Activated CD8-positive, alpha-beta T cell treated with anti-CD3 and anti-CD28 coated beads, Interleukin-2, amount 10 ng/mL, durations not matched to agents 7 days and 5 days (primary cell): ENCODE measurements at regions not wholly inside any gene's neighbourhood (a gene's known extent, or its start where the extent isn't known, plus 50 kb on each side); places are given as distances from the start of the nearest gene placed in this dataset.

Source experiments
- ATAC-seq: fragments of 150-1000 bp; cut with Tn5 transposase; one replicate; pipeline ENCODE4 v1.10.0; 2021; ENCODE audit warnings: moderate library complexity
- CTCF ChIA-PET: fragments of 350-600 bp; sonication (Branson Sonifier 250); formaldehyde crosslinking; loops from one replicate; lab custom pipeline; 2021; ENCODE audit warnings: antibody characterized with exemption; lab: Charles Lee
- POLR2A ChIA-PET: fragments of 350-600 bp; sonication (Branson Sonifier 250); formaldehyde crosslinking; loops from one replicate; lab custom pipeline; 2021; ENCODE audit warnings: antibody characterized with exemption; lab: Charles Lee
- DNase-seq: peaks from one replicate; pipeline ENCODE4 v3.0.0-alpha.2; 2020
- H3K27ac Mint-ChIP-seq: one replicate; pipeline ENCODE4 v1.8.0; 2021; ENCODE audit warnings: mild to moderate bottlenecking, mixed read lengths
- H3K27me3 Mint-ChIP-seq: one replicate; pipeline ENCODE4 v1.8.0; 2021; ENCODE audit warnings: low read depth, mixed read lengths
- H3K36me3 Mint-ChIP-seq: one replicate; pipeline ENCODE4 v1.8.0; 2021; ENCODE audit warnings: low read depth, mixed read lengths
- H3K4me1 Mint-ChIP-seq: one replicate; pipeline ENCODE4 v1.8.0; 2021; ENCODE audit warnings: low read depth, mixed read lengths
- H3K4me3 Mint-ChIP-seq: one replicate; pipeline ENCODE4 v1.8.0; 2021; ENCODE audit warnings: mild to moderate bottlenecking, mixed read lengths
- H3K9me3 Mint-ChIP-seq: one replicate; pipeline ENCODE4 v1.8.0; 2022; ENCODE audit warnings: mixed read lengths; ENCODE audit not compliant: insufficient read depth

DNA sequence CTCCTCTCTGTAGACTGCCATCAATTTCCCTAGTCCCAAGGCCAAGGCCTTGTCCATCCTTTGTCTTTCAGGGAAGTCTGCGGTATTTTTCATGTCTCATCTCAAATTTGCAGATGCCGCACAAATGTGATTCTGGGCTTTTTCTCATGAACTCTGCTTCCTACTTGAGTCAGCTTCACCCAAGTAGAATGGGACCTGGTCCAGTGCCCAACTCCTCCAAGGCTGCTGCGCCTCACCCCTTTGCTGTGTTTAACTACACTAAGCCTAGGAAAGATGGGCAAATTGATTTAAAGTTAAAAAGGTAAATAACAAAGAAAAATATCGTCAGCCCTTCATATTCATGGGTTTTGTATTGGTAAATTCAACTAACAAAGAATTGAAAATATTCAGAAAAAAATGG is 1092.6 kb upstream of the AUTS2 start:
- no peak overlapping the region for H3K4me3 Mint-ChIP-seq
- no peaks in the 10 kb centered on the region for H3K4me1 Mint-ChIP-seq
- ChIA-PET CTCF (no interaction called here), POLR2A (no interaction called here)
- DNase-seq (no peak), ATAC-seq (no peak)
- no peaks in the 10 kb centered on the region for H3K27me3 Mint-ChIP-seq
- no peak overlapping the region for H3K27ac Mint-ChIP-seq
- peaks cover 26% of the 10 kb centered on the region for H3K9me3 Mint-ChIP-seq
- H3K36me3 Mint-ChIP-seq, result no peaks in the 10 kb centered on the region

DNA sequence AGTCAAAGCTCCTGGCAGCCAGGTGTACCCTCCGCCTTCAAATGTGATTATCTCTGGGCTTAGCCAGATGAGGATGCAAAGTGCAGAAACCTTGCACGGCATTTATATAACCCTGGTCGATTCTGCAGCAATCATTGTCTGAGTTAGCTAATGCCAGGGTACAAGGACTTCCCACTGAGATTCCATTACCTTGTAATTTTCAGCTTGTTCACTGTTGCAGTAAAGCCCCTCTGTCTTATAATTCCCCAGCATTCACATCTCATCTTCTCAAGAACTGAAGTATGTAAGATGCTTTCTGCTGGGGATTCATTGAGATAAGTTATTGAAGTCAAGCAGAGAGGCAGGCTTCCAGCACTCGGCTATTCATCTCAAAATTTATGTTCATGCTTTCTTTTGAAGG is 1090.6 kb upstream of the AUTS2 start:
- CTCF ChIA-PET, result no interaction called here
- no peak overlapping the region for H3K4me3 Mint-ChIP-seq
- H3K4me1 Mint-ChIP-seq, result no peaks in the 10 kb centered on the region
- ATAC-seq (no peak), DNase-seq (no peak)
- H3K9me3 Mint-ChIP-seq, result peaks cover 24% of the 10 kb centered on the region
- POLR2A ChIA-PET, result no interaction called here
- H3K27ac Mint-ChIP-seq, result no peak overlapping the region
- no peaks in the 10 kb centered on the region for H3K36me3 Mint-ChIP-seq
- H3K27me3 Mint-ChIP-seq, result no peaks in the 10 kb centered on the region

DNA sequence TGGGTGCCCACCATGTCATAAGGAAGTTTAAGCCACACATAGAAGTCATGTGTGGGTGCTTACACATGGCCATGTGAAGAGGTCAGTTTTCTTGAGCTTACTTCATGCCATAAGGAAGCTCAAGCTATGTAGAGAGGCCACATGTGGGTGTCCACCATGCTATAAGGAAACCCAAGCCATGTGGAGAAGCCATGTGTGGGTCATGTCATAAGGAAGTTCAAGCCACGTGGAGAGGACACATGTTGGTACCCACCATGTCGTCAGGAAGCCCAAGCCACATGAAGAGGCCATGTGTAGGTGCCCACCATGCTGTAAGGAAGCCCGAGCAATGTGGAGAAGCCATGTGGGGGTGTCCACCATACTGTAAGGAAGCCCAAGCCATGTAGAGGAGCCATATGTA is 1089.2 kb upstream of the AUTS2 start:
- peaks cover 15% of the 10 kb centered on the region for H3K9me3 Mint-ChIP-seq
- DNase-seq, result no peak
- no peaks in the 10 kb centered on the region for H3K36me3 Mint-ChIP-seq
- no peak overlapping the region for H3K27ac Mint-ChIP-seq
- POLR2A ChIA-PET, result no interaction called here
- no peak for ATAC-seq
- H3K27me3 Mint-ChIP-seq, result no peaks in the 10 kb centered on the region
- H3K4me1 Mint-ChIP-seq, result no peaks in the 10 kb centered on the region
- no peak overlapping the region for H3K4me3 Mint-ChIP-seq
- CTCF ChIA-PET, result no interaction called here

DNA sequence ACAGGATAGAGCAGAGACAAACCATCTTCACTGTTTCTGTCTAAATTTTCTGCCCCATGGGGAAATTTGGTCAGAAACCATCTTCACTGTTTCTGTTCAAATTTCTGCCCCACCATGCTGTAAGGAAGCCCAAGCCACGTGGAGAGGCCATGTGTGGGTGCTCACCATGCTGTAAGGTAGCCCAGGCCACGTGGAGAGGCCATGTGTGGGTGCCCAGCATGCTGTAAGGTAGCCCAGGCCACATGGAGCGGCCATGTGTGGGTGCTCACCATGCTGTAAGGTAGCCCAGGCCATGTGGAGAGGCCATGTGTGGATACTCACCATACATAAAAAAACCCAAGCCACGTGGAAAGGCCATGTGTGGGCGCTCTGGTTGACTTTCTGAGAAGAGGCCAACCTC is 1088.7 kb upstream of the AUTS2 start:
- Mint-ChIP-seq H3K27me3 (no peaks in the 10 kb centered on the region), H3K36me3 (no peaks in the 10 kb centered on the region), H3K9me3 (peaks cover 15% of the 10 kb centered on the region), H3K27ac (no peak overlapping the region), H3K4me3 (no peak overlapping the region), H3K4me1 (no peaks in the 10 kb centered on the region)
- DNase-seq (no peak), ATAC-seq (no peak)
- ChIA-PET CTCF (no interaction called here), POLR2A (no interaction called here)

DNA sequence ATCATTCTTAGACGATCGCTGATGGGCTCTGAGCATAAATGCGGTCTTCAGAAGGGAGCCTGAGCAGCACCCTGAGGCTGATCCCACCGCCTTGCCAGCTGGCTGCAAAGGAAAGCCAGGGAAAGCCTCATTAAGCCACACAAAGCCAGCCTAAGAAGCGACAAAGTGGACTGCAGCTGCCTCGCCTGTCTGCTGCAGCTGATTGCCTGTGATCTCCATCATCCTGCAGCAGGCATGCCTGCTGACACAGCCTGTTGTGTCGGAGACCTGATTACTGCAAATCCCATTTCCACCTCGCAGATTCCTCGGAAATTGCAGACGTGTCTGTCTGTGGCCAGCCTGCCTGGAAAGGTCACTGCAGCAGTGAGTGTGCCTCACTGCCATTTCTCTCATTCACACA is 1087.0 kb upstream of the AUTS2 start:
- Mint-ChIP-seq H3K27me3 (no peaks in the 10 kb centered on the region), H3K4me3 (no peak overlapping the region), H3K27ac (no peak overlapping the region), H3K4me1 (no peaks in the 10 kb centered on the region), H3K36me3 (no peaks in the 10 kb centered on the region), H3K9me3 (peaks cover 19% of the 10 kb centered on the region)
- DNase-seq, result no peak
- ChIA-PET POLR2A (no interaction called here), CTCF (no interaction called here)
- no peak for ATAC-seq

DNA sequence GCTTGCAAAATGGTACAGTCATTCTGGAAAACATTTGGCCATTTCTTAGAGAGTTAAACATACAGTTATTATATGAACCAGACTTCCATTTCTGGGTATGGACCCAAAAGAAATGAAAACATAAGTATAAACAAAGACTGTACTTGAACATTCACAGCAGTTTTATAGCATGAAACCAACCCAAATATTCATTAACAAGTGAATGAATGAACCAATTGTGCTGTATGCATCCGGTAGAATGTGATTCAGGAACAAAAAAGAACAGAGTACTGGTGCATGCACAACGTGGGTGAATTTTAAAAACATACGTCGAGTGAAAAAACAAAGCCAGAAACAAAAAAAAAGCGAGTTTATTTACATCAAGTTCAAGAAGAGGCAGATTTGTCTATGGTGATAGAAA is 1085.8 kb upstream of the AUTS2 start:
- POLR2A ChIA-PET, result no interaction called here

DNA sequence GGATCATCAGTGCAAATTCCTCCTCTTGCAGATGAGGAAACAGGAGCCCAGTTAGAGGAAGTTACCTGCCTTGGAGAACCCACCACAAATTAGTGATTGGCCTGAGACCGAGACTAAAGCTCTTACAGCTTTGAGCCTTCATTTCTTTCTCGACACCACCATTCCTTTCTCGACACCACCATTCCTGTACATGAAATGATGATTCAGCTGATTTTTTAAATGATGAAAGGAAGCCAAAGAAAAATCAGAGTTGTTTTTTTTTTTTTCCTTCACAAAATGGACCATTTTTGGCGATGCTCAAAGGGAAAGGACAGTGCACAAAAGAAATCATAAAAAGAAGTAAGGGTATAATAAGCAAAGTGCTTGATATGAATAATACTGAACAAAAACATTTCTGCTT is 1080.2 kb upstream of the AUTS2 start:
- ChIA-PET POLR2A (no interaction called here), CTCF (no interaction called here)
- H3K36me3 Mint-ChIP-seq, result no peaks in the 10 kb centered on the region
- no peak for DNase-seq
- peaks cover 11% of the 10 kb centered on the region for H3K9me3 Mint-ChIP-seq
- no peaks in the 10 kb centered on the region for H3K4me1 Mint-ChIP-seq
- no peaks in the 10 kb centered on the region for H3K27me3 Mint-ChIP-seq
- H3K27ac Mint-ChIP-seq, result no peak overlapping the region
- no peak for ATAC-seq
- H3K4me3 Mint-ChIP-seq, result no peak overlapping the region

More for the DNA sequence above, 1085.8 kb upstream of the AUTS2 start:
- Mint-ChIP-seq H3K27ac (no peak overlapping the region), H3K4me1 (no peaks in the 10 kb centered on the region), H3K4me3 (no peak overlapping the region), H3K36me3 (no peaks in the 10 kb centered on the region), H3K9me3 (peaks cover 19% of the 10 kb centered on the region), H3K27me3 (no peaks in the 10 kb centered on the region)
- DNase-seq, result no peak
- ATAC-seq, result no peak
- CTCF ChIA-PET, result no interaction called here

DNA sequence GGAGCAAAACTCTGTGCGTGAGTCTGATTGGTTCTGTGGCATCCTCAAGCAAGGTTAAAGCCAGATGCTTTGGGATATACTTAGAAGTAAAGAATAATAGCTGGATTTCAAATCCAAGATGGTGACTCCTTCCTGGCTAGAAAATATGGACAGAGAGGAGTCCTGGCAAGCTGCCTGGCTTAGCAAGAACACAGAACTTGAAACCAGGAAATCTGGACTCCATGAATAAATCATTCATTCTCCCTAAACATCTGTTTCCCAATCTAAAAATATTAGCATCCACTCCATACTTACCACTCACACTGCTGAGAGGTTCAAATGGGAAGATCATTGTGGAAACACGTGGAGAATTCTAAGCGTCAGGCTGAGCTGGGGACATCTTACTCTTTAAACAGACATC is 1074.1 kb upstream of the AUTS2 start:
- Mint-ChIP-seq H3K27me3 (no peaks in the 10 kb centered on the region), H3K4me1 (no peaks in the 10 kb centered on the region), H3K27ac (no peak overlapping the region), H3K4me3 (no peak overlapping the region), H3K9me3 (peaks cover 7% of the 10 kb centered on the region), H3K36me3 (no peaks in the 10 kb centered on the region)
- DNase-seq (no peak), ATAC-seq (no peak)
- ChIA-PET CTCF (no interaction called here), POLR2A (no interaction called here)

DNA sequence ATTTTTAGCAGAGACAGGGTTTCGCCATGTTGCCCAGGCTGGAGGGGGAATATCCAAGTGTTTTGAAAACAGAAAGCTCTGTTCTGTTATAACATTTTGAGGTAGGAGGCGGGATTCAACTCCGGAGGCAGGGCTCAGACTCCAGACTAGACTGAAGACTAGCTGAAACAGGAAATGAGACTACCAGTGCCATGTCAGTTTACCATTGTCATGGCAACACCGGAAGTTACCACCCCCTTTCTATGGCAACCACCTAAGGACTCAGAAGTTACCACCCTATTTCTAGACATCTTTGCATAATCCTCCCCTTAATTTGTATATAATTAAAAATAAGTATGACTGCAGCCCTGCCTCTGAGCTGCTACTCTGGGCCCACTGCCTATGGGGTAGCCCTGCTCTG is 1069.1 kb upstream of the AUTS2 start:
- ATAC-seq (no peak), DNase-seq (no peak)
- peaks cover 21% of the 10 kb centered on the region for H3K9me3 Mint-ChIP-seq
- no peak overlapping the region for H3K27ac Mint-ChIP-seq
- no peak overlapping the region for H3K4me3 Mint-ChIP-seq
- no peaks in the 10 kb centered on the region for H3K4me1 Mint-ChIP-seq
- ChIA-PET CTCF (no interaction called here), POLR2A (no interaction called here)
- no peaks in the 10 kb centered on the region for H3K27me3 Mint-ChIP-seq
- H3K36me3 Mint-ChIP-seq, result no peaks in the 10 kb centered on the region

DNA sequence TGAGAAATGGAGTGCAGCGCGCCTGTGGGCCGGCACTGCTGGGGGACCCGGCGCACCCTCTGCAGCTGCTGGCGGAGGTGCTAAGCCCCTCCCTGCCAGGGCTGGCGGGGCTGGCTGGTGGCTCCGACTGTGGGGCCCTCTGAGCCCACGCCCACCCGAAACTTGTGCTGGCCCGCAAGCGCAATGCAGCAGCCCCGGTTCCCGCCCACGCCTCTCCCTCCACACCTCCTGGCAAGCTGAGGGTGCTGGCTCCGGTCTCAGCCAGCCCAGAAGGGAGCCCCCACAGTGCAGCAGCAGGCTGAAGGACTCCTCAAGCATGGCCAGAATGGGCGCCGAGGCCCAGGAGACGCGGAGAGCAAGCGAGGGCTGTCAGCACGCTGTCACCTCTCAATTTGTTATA is 1063.0 kb upstream of the AUTS2 start:
- H3K4me3 Mint-ChIP-seq, result no peak overlapping the region
- no peak for DNase-seq
- CTCF ChIA-PET, result no interaction called here
- no peaks in the 10 kb centered on the region for H3K36me3 Mint-ChIP-seq
- H3K27ac Mint-ChIP-seq, result no peak overlapping the region
- H3K4me1 Mint-ChIP-seq, result no peaks in the 10 kb centered on the region
- POLR2A ChIA-PET, result no interaction called here
- H3K9me3 Mint-ChIP-seq, result peaks cover 13% of the 10 kb centered on the region
- ATAC-seq, result no peak
- no peaks in the 10 kb centered on the region for H3K27me3 Mint-ChIP-seq

DNA sequence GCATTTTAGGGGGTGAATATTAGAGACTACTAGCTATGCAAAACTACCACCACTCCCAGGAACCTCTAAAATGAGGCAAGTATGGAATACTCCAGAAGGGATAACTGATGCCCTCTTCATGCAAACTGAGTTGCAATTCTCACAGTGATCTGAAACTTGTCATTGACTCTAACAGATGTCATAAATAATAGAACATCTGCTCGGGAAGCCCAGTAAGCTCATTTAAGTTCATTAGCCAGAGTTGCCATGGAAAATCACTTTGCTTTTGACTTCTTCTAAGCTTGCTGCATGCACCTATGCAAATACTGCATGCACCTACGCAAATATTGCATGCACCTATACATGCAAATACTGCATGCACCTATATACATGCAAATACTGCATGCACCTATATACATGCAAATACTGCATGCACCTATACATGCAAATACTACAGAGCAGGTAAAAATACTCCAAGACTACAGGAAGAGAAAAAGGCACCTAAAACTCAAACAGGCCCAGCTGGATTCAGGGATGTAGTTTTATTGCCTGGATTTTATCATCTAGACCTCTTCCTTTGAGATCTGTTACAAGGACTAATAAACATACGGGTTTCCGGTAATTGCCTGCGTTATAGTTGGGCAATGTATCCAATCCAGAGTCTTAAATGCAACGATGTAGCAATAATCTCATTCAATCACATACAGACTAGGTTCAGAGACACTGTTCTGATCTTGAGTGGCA is 1061.1 kb upstream of the AUTS2 start:
- POLR2A ChIA-PET, result no interaction called here
- Mint-ChIP-seq H3K27me3 (no peaks in the 10 kb centered on the region), H3K4me1 (no peaks in the 10 kb centered on the region), H3K27ac (no peak overlapping the region), H3K36me3 (no peaks in the 10 kb centered on the region), H3K4me3 (no peak overlapping the region), H3K9me3 (peaks cover 13% of the 10 kb centered on the region)
- CTCF ChIA-PET, result no interaction called here
- ATAC-seq (no peak), DNase-seq (no peak)

DNA sequence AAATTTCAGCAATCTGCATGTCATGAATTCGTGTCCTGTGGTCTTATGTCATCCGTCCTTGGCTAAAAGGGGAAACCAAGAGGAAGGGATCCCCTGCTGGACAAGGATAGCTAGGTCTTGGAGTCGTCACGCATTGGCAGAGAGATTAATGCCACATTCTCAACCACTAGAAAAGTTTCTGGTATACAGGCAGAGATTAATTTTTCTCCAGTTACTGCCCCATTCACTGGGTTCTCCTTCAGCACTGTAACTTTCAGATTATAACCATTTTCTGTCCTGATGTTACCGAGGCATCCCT is 1060.6 kb upstream of the AUTS2 start:
- H3K4me1 Mint-ChIP-seq, result no peaks in the 10 kb centered on the region
- no peak overlapping the region for H3K4me3 Mint-ChIP-seq
- no peaks in the 10 kb centered on the region for H3K36me3 Mint-ChIP-seq
- ChIA-PET CTCF (no interaction called here), POLR2A (no interaction called here)
- no peak overlapping the region for H3K27ac Mint-ChIP-seq
- ATAC-seq (no peak), DNase-seq (no peak)
- peaks cover 13% of the 10 kb centered on the region for H3K9me3 Mint-ChIP-seq
- H3K27me3 Mint-ChIP-seq, result no peaks in the 10 kb centered on the region

DNA sequence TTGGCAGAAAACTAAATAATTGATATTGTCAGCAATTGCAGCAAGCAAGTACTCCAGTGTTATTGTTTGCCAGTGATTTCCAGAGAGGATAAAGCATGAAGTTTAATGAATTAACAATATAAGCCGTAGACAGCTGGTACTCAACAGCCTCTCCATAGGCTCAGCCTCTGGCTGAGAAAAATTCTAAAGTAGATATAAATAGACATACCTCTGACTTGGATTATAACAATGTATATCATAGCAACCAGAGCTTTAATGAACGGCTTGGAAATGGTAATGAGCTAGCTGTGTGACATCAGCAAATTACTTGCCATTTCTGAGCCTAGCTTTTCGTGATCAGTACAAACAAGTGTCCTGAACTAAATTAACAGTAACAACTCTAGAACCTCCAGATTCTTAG is 1055.4 kb upstream of the AUTS2 start:
- H3K4me1 Mint-ChIP-seq, result no peaks in the 10 kb centered on the region
- H3K27ac Mint-ChIP-seq, result no peak overlapping the region
- POLR2A ChIA-PET, result no interaction called here
- CTCF ChIA-PET, result no interaction called here
- ATAC-seq, result no peak
- H3K27me3 Mint-ChIP-seq, result no peaks in the 10 kb centered on the region
- no peaks in the 10 kb centered on the region for H3K36me3 Mint-ChIP-seq
- DNase-seq, result no peak
- no peak overlapping the region for H3K4me3 Mint-ChIP-seq
- H3K9me3 Mint-ChIP-seq, result peaks cover 23% of the 10 kb centered on the region
